Ascending aorta (tissue), 2 donors: ENCODE measurements at regions not wholly inside any gene's neighbourhood (a gene's known extent, or its start where the extent isn't known, plus 50 kb on each side); places are given as distances from the start of the nearest gene placed in this dataset.

Experiments used
- DNase-seq, 2 donors: peaks; one replicate each; pipeline ENCODE4 v3.0.0-alpha.2; 2019; ENCODE audit warnings: low spot score in 2 of 2
- H3K27ac ChIP-seq, 2 donors: fragments of 200-600 bp; sonication (generic); one replicate each; pipeline ENCODE4 v1.5.1; 2016 to 2017; ENCODE audit warnings: mild to moderate bottlenecking in 1 of 2
- H3K27me3 ChIP-seq: fragments of 200-600 bp; sonication (generic); one replicate; pipeline ENCODE4 v1.5.1; 2017
- H3K36me3 ChIP-seq, 2 donors: fragments of 200-600 bp; sonication (generic); one replicate each; pipeline ENCODE4 v1.5.1; 2016
- H3K4me1 ChIP-seq, 2 donors: fragments of 200-600 bp; sonication (generic); one replicate each; pipeline ENCODE4 v1.5.1; 2016 to 2017; ENCODE audit warnings: mild to moderate bottlenecking in 1 of 2
- H3K4me3 ChIP-seq, 2 donors: fragments of 200-600 bp; sonication (generic); one replicate each; pipeline ENCODE4 v1.5.1; 2016 to 2017; ENCODE audit warnings: mild to moderate bottlenecking in 1 of 2
- H3K9me3 ChIP-seq, 2 donors: fragments of 200-600 bp; sonication (generic); one replicate each; pipeline ENCODE4 v1.5.1; 2016
- intact Hi-C: fragments of 100-400 bp; cut with DNase I; formaldehyde crosslinking; loops from one replicate; pipeline ENCODE4 v1.15.1; 2023
- TF ChIP-seq, protein P1 (sequence below), 3 experiments: fragments of 200-600 bp in 2 of 3; fragments of 450-650 bp in 1 of 3; sonication (generic) in 2 of 3; IDR thresholded peaks; one replicate each; pipeline ENCODE4 v1.5.1; 2016 to 2019; ENCODE audit warnings: antibody characterized with exemption in 3 of 3, mild to moderate bottlenecking in 1 of 3, moderate library complexity in 1 of 3

DNA sequence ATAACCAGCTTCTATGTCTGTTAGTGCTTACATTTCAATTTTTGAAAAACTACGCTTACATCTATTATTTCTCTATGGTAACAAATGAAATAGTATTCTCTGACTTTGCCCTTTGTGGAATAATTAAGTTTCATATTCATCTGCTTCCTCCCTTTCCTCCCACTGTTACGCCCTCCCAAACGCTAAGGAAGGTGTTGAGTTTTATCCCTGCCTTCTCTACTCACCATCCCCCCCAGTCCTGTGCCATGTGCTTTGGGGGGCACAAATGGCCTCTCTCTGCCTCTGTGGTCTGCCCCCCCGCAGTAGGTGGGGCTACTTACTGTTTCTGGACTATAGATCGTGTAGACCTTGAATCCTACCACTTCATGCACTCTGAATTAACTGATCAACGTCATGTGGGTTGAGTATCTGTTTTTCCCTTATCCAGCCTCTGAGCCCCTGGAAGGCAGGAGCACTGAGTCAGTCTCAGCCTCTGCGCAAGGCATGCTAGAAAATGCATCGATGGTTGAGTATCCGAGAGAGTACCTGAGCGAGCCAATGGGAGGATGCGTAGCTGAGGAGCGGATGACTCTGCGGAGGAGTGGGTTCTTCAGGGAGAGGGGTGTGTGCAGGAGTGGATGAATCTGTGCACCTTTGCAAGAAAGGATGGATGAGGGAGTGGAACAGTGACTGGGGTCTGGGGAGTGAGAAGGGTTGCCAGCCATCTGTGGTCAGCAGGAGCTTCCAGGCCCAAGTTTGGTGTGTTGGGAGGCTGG is 114.5 kb upstream of the RTL1 start:
- DNase-seq = peak in 1 of 2 donors; percentile 19
- H3K4me3 ChIP-seq = no peak overlapping the region
- no peaks in the 10 kb centered on the region for H3K9me3 ChIP-seq
- TF ChIP-seq, protein P1, sequence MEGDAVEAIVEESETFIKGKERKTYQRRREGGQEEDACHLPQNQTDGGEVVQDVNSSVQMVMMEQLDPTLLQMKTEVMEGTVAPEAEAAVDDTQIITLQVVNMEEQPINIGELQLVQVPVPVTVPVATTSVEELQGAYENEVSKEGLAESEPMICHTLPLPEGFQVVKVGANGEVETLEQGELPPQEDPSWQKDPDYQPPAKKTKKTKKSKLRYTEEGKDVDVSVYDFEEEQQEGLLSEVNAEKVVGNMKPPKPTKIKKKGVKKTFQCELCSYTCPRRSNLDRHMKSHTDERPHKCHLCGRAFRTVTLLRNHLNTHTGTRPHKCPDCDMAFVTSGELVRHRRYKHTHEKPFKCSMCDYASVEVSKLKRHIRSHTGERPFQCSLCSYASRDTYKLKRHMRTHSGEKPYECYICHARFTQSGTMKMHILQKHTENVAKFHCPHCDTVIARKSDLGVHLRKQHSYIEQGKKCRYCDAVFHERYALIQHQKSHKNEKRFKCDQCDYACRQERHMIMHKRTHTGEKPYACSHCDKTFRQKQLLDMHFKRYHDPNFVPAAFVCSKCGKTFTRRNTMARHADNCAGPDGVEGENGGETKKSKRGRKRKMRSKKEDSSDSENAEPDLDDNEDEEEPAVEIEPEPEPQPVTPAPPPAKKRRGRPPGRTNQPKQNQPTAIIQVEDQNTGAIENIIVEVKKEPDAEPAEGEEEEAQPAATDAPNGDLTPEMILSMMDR (IDR thresholded peaks at IDR 0.05) = no peak
- H3K36me3 ChIP-seq = no peaks in the 10 kb centered on the region
- H3K27ac ChIP-seq = no peak overlapping the region
- no peaks in the 10 kb centered on the region for H3K4me1 ChIP-seq
- no peaks in the 10 kb centered on the region for H3K27me3 ChIP-seq
- intact Hi-C loops = no loop called here

DNA sequence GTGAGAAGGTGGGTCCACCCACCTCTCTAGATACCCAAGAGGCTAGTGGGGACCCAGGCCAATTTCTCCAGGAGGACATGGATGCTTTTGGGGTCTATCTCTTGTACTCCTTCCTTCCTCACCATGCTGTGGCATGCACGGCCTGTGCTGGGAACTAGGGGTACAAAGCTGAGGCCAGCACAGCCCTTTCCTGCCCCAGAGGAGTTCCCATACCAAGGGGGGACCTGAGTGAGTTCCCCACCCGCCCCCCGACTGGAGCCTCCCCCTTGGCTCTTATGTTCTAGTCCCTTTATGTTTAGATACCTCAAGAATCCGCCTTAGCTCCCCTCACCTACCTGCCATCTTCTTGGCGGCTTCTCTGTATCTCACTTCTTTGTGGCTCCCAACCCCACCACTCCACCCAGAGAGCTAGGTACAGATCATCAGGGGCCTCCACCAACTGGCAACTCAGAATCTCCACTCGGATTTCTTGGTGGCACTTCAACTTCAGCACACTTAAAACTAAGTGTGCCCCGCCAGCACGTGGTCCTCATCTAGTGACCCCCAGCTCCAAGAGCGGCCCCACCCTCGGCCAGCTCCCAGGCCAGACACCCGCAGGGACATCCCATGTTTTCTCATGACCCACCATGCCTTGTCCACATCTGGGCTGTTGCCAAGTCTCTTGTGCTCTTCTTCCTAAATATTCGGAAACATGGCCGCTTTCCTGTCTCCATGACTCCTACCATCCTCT is 115.2 kb upstream of the RTL1 start:
- Histone ChIP-seq H3K9me3 (no peaks in the 10 kb centered on the region), H3K4me1 (no peaks in the 10 kb centered on the region), H3K27me3 (no peaks in the 10 kb centered on the region), H3K27ac (no peak overlapping the region), H3K36me3 (no peaks in the 10 kb centered on the region), H3K4me3 (no peak overlapping the region)
- TF ChIP-seq, protein P1 (IDR thresholded peaks at IDR 0.05) = no peak
- intact Hi-C loops = no loop called here
- peak in 1 of 2 donors; percentile 37 for DNase-seq

DNA sequence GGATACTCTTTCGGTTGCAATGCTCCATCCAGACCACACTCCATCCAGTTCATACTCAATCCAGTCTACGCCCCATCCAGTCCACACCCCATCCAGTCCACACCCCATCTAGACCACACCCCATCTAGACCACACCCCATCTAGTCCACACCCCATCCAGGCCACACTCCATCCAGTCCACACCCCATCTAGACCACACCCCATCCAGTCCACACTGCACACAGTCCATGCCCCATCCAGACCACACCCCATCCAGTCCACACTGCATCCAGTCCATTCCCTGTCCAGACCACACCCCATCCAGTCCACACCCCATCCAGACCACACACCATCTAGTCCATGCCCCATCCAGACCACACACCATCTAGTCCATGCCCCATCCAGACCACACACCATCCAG is 116.0 kb upstream of the RTL1 start:
- Histone ChIP-seq H3K27me3 (no peaks in the 10 kb centered on the region), H3K36me3 (no peaks in the 10 kb centered on the region), H3K4me3 (no peak overlapping the region), H3K27ac (no peak overlapping the region), H3K9me3 (no peaks in the 10 kb centered on the region), H3K4me1 (no peaks in the 10 kb centered on the region)
- intact Hi-C loops = no loop called here
- TF ChIP-seq, protein P1 (IDR thresholded peaks at IDR 0.05) = no peak
- peak in 1 of 2 donors; percentile 27 for DNase-seq

DNA sequence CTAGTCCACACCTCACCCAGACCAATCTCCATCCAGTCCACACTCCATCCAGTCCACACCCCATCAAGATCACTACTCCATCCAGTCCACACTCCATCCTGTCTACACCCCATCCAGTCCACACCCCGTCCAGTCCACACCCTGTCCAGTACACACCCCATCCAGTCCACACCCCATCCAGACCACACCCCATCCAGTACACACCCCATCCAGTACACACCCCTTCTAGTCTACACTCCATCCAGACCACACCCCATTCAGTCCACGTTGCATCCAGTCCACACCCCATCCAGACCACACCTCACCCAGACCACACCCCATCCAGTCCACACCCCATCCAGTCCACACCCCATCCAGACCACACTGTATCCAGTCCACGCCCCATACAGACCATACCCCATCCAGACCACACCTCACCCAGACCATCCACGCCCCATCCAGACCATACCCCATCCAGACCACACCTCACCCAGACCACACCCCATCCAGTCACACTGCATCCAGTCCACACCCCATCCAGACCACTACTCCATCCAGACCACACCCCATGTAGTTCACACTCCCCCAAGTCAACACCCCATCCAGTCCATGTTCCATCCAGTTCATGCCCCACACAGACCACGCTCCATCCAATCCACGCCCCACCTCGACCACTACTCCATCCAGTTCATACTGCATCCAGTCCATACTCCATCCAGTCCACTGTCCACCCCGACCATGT is 116.6 kb upstream of the RTL1 start:
- peak in 1 of 2 donors; percentile 42 for DNase-seq
- Histone ChIP-seq H3K27ac (no peak overlapping the region), H3K4me3 (no peak overlapping the region), H3K36me3 (no peaks in the 10 kb centered on the region), H3K9me3 (no peaks in the 10 kb centered on the region), H3K27me3 (no peaks in the 10 kb centered on the region), H3K4me1 (no peaks in the 10 kb centered on the region)
- intact Hi-C loops = no loop called here
- TF ChIP-seq, protein P1 (IDR thresholded peaks at IDR 0.05) = no peak

DNA sequence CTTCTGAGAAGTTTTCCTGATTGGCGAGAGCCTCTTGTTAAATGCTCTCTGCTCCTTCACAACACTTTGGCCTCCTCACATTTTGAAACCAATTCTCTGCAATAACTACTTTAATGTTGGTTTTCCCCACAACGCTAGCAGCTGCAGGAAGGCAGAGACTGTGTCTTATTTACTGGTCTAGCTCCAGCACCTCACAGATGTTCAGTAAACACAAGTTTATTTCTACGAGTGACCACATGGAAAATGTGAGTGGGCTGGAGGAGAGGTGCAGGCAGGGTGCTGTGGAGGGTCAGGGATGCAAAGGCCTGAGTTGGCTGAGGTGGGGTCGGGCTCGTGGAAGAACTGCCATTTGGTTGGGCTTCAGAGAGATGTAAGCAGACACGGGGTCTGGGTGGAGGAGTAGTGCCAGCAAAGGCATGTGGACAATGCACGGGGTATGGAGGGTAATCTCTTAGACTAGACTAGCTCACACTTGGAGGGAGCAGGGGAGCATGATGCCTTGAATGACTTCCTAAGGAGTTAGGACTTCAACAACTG is 117.4 kb upstream of the RTL1 start:
- TF ChIP-seq, protein P1 (IDR thresholded peaks at IDR 0.05) = no peak
- Histone ChIP-seq H3K27me3 (no peaks in the 10 kb centered on the region), H3K36me3 (no peaks in the 10 kb centered on the region), H3K9me3 (no peaks in the 10 kb centered on the region), H3K4me1 (no peaks in the 10 kb centered on the region), H3K4me3 (no peak overlapping the region), H3K27ac (no peak overlapping the region)
- peak in 1 of 2 donors; percentile 33 for DNase-seq
- intact Hi-C loops = no loop called here
